ENCODE measurements at regions not wholly inside any gene's neighbourhood (a gene's known extent, or its start where the extent isn't known, plus 50 kb on each side); places are given as distances from the start of the nearest gene placed in this dataset.
"Not testable (repeated sequence)": the region's sequence is repeated elsewhere in the genome, so short reads cannot be mapped to it uniquely, and the experiment has no call there.

DNA sequence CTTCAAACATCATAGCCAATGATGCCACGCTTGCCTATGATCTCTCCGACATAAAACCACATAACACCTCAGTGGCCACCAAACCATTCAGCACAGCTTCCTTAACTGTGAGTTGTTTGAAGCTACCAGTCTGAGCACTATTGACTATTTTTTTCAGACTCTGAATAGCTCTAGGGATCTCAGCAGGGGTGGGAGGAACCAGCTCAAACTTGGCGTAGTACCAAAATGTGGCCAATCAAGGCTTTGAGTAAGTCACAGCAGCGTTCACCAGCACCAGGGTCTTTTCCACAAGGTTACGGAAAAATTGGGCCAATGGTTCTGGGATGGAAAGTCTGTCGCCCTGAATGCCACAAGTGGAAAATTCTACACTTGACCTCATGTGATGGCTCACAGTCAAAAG is 70.6 kb downstream of the SMPDL3A start:
- Mint-ChIP-seq H3K4me1 (ENCODE audit: low read depth) (no peaks in the 10 kb centered on the region), H3K27ac (no peak overlapping the region), H3K4me3 (no peak overlapping the region), H3K36me3 (ENCODE audit: low read depth) (no peaks in the 10 kb centered on the region), H3K27me3 (peaks cover 8% of the 10 kb centered on the region), H3K9me3 (no peaks in the 10 kb centered on the region)
- intact Hi-C loops (cut with micrococcal nuclease): no loop called here

- Mint-ChIP-seq H3K27ac (no peak overlapping the region), H3K4me3 (no peak overlapping the region), H3K27me3 (peaks cover 2% of the 10 kb centered on the region), H3K4me1 (ENCODE audit: low read depth) (no peaks in the 10 kb centered on the region), H3K36me3 (ENCODE audit: low read depth) (no peaks in the 10 kb centered on the region), H3K9me3 (no peaks in the 10 kb centered on the region)
- intact Hi-C loops (cut with micrococcal nuclease): no loop called here
Observed at GRCh38 chr6:122861594-122861993, 72.5 kb downstream of the SMPDL3A start.

- no peaks in the 10 kb centered on the region for H3K36me3 Mint-ChIP-seq (ENCODE audit: low read depth)
- no peaks in the 10 kb centered on the region for H3K4me1 Mint-ChIP-seq (ENCODE audit: low read depth)
- H3K27ac Mint-ChIP-seq: no peak overlapping the region
- intact Hi-C loops (cut with micrococcal nuclease): loop anchor here (5.0 kb wide), 1 partner anchor 449 kb away; no protein-coding TSS in a partner anchor
- H3K27me3 Mint-ChIP-seq: no peaks in the 10 kb centered on the region
- no peak overlapping the region for H3K4me3 Mint-ChIP-seq
- H3K9me3 Mint-ChIP-seq: no peaks in the 10 kb centered on the region
Observed at GRCh38 chr6:122868137-122868536, 79.1 kb downstream of the SMPDL3A start.

DNA sequence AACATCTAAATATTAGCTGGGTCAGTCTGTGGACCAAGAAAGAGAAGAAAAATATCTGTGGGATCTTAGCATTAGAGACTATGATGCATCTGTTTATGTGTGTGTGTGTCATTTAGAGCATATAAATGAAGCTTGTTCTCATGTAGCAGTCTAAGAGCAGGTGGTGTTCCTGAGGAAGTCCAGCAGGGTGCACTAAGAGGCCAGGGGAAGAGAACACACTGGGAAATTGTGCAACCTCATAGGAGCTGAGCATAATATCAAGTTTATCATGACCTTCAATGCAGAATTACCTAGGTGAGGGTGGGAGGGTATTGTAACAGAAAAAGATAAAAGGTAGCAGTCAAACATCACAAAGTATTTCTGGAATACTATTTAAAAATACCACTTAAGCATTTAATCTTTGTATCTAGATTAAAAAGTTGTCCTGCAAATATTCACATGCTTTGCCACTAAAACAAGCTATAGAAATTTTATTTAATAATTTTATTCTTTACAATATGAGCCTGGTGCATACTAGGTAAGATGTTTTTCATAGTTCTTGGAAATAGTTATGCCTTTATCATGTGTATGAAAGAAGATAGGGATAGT is 80.5 kb downstream of the SMPDL3A start:
- no peaks in the 10 kb centered on the region for H3K4me1 Mint-ChIP-seq (ENCODE audit: low read depth)
- H3K27ac Mint-ChIP-seq: no peak overlapping the region
- H3K36me3 Mint-ChIP-seq (ENCODE audit: low read depth): no peaks in the 10 kb centered on the region
- intact Hi-C loops (cut with micrococcal nuclease): loop anchor here (5.0 kb wide), 1 partner anchor 448 kb away; no protein-coding TSS in a partner anchor
- H3K9me3 Mint-ChIP-seq: no peaks in the 10 kb centered on the region
- no peaks in the 10 kb centered on the region for H3K27me3 Mint-ChIP-seq
- no peak overlapping the region for H3K4me3 Mint-ChIP-seq

DNA sequence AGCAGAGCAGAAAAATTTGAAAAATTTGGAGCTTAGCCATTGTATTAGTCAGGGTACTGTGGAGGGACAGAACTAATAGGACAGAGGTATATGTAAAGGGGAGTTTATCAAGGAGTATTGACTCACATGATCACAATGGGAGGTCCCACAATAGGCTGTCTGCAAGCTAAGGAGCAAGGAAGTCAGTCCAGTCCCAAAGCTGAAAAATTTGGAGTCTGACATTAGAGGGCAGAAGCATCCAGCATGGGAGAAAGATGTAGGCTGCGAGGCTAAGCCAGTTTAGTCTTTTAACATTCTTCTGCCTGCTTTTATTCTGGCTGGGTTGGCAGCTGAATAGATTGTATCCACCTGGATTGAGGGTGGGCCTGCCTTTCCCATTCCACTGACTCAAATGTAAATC is 82.0 kb downstream of the SMPDL3A start:
- Mint-ChIP-seq H3K4me1 (ENCODE audit: low read depth) (no peaks in the 10 kb centered on the region), H3K4me3 (no peak overlapping the region), H3K36me3 (ENCODE audit: low read depth) (no peaks in the 10 kb centered on the region), H3K27ac (no peak overlapping the region), H3K27me3 (no peaks in the 10 kb centered on the region), H3K9me3 (no peaks in the 10 kb centered on the region)
- intact Hi-C loops (cut with micrococcal nuclease): no loop called here

- Mint-ChIP-seq H3K4me1 (ENCODE audit: low read depth) (no peaks in the 10 kb centered on the region), H3K27me3 (no peaks in the 10 kb centered on the region), H3K9me3 (no peaks in the 10 kb centered on the region), H3K27ac (no peak overlapping the region), H3K4me3 (no peak overlapping the region), H3K36me3 (ENCODE audit: low read depth) (no peaks in the 10 kb centered on the region)
- intact Hi-C loops (cut with micrococcal nuclease): no loop called here
Observed at GRCh38 chr6:122872311-122872710, 83.3 kb downstream of the SMPDL3A start.

DNA sequence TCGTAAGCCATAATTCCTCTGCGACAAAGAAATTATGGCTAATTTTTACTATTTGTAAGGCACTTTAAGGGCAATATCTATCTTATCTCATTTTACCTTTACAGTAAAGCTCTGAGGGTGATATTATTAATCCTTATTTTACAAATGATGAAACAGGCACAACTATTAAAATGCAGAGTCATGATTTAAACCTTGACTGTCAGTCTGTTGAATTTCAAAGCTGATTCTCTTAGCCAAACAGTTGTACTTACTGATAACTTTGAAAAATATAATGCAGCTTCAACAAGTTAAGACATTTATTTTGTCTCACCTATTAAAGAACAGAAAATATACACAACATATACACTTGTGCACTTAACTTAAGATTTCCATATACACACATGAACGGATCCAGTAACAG is 88.2 kb downstream of the SMPDL3A start:
- Mint-ChIP-seq H3K27ac (no peak overlapping the region), H3K4me3 (no peak overlapping the region), H3K9me3 (peaks cover 5% of the 10 kb centered on the region), H3K4me1 (ENCODE audit: low read depth) (no peaks in the 10 kb centered on the region), H3K36me3 (ENCODE audit: low read depth) (no peaks in the 10 kb centered on the region), H3K27me3 (no peaks in the 10 kb centered on the region)
- intact Hi-C loops (cut with micrococcal nuclease): no loop called here

- H3K27ac Mint-ChIP-seq: no peak overlapping the region
- H3K27me3 Mint-ChIP-seq: no peaks in the 10 kb centered on the region
- intact Hi-C loops (cut with micrococcal nuclease): no loop called here
- H3K36me3 Mint-ChIP-seq (ENCODE audit: low read depth): no peaks in the 10 kb centered on the region
- no peaks in the 10 kb centered on the region for H3K4me1 Mint-ChIP-seq (ENCODE audit: low read depth)
- no peak overlapping the region for H3K4me3 Mint-ChIP-seq
- H3K9me3 Mint-ChIP-seq: peaks cover 10% of the 10 kb centered on the region
Observed at GRCh38 chr6:122878796-122879195, 89.7 kb downstream of the SMPDL3A start.

DNA sequence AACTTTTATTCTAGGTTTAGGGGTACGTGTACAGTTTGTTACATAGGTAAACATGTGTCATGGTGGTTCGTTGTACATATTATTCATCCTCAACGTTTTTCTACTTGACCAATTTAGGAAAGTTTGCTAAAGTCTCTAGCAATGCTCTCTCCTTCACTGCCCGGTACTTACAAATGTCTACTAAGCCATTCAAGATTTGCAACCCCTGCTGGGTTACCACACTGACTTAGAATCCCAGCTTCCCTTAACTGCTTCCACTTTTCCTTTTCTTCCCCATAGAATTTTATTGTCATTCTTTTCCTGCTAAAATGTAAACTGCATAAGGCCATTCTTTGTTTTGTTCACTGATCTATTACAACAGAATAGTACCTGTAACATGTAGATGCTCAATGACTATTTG is 97.4 kb downstream of the SMPDL3A start:
- Mint-ChIP-seq H3K9me3 (peaks cover 18% of the 10 kb centered on the region), H3K27me3 (no peaks in the 10 kb centered on the region), H3K4me3 (no peak overlapping the region), H3K36me3 (ENCODE audit: low read depth) (no peaks in the 10 kb centered on the region), H3K4me1 (ENCODE audit: low read depth) (no peaks in the 10 kb centered on the region), H3K27ac (no peak overlapping the region)
- intact Hi-C loops (cut with micrococcal nuclease): no loop called here

DNA sequence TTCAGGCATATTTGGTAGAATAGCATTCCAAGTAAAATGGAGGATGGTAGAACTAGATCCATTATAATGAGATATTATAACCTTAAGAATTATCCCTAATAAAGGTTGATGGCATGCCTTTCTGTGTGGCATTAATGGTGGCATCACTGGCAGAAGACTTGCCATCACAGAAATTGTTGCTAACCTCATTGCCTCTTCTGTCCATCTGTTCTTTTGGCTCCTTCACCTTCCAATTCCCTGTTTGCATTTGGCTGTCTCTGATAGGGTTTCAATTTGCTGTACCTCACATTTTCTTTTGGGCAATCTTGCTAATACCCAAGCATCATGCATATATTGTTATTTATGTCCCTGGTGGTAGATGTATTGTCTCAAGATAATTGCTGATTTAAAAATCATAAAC is 98.9 kb downstream of the SMPDL3A start:
- H3K27me3 Mint-ChIP-seq: no peaks in the 10 kb centered on the region
- H3K27ac Mint-ChIP-seq: no peak overlapping the region
- H3K36me3 Mint-ChIP-seq (ENCODE audit: low read depth): no peaks in the 10 kb centered on the region
- intact Hi-C loops (cut with micrococcal nuclease): no loop called here
- no peak overlapping the region for H3K4me3 Mint-ChIP-seq
- no peaks in the 10 kb centered on the region for H3K4me1 Mint-ChIP-seq (ENCODE audit: low read depth)
- H3K9me3 Mint-ChIP-seq: peaks cover 7% of the 10 kb centered on the region

- H3K27me3 Mint-ChIP-seq, H3K4me3 Mint-ChIP-seq, H3K27ac Mint-ChIP-seq: not testable (repeated sequence)
Observed at GRCh38 chr6:122888680-122889079, 99.6 kb downstream of the SMPDL3A start.

GRCh38 chr6:122890250-122890649 is 101.2 kb downstream of the SMPDL3A start:
- Mint-ChIP-seq H3K36me3 (ENCODE audit: low read depth) (no peaks in the 10 kb centered on the region), H3K27me3 (no peaks in the 10 kb centered on the region), H3K9me3 (peaks cover 7% of the 10 kb centered on the region), H3K4me3 (no peak overlapping the region), H3K4me1 (ENCODE audit: low read depth) (no peaks in the 10 kb centered on the region), H3K27ac (no peak overlapping the region)
- intact Hi-C loops (cut with micrococcal nuclease): no loop called here

More at GRCh38 chr6:122888680-122889079, 99.6 kb downstream of the SMPDL3A start:
- intact Hi-C loops (cut with micrococcal nuclease); H3K9me3 Mint-ChIP-seq; H3K36me3 Mint-ChIP-seq (ENCODE audit: low read depth); H3K4me1 Mint-ChIP-seq (ENCODE audit: low read depth): not testable (repeated sequence)

DNA sequence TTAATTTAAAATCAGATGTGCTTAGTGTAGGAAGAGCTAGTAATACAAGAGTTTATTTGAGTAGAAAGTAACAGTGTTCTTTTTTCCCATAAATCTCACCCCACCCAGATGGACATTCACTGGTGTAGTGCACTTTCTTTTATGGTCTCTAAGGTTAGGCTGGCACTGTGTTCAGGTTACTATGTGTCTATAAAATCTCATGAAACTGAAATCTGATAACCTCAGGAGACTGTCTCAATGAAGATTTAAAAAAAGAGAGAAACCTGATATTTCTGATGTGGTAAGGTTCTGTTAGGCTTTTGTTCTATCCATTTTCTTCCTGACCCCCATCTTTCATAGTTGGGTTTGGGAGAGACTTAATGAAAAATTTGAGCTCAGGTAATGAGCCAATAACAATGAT is 101.2 kb upstream of the CLVS2 start:
- Mint-ChIP-seq H3K4me1 (ENCODE audit: low read depth) (no peaks in the 10 kb centered on the region), H3K4me3 (no peak overlapping the region), H3K27ac (no peak overlapping the region), H3K27me3 (no peaks in the 10 kb centered on the region), H3K9me3 (peaks cover 5% of the 10 kb centered on the region), H3K36me3 (ENCODE audit: low read depth) (no peaks in the 10 kb centered on the region)
- intact Hi-C loops (cut with micrococcal nuclease): no loop called here

- Mint-ChIP-seq H3K27ac (no peak overlapping the region), H3K4me3 (no peak overlapping the region), H3K4me1 (ENCODE audit: low read depth) (no peaks in the 10 kb centered on the region), H3K27me3 (no peaks in the 10 kb centered on the region), H3K9me3 (peaks cover 9% of the 10 kb centered on the region), H3K36me3 (ENCODE audit: low read depth) (no peaks in the 10 kb centered on the region)
- intact Hi-C loops (cut with micrococcal nuclease): no loop called here
Observed at GRCh38 chr6:122902326-122902725, 93.7 kb upstream of the CLVS2 start.

DNA sequence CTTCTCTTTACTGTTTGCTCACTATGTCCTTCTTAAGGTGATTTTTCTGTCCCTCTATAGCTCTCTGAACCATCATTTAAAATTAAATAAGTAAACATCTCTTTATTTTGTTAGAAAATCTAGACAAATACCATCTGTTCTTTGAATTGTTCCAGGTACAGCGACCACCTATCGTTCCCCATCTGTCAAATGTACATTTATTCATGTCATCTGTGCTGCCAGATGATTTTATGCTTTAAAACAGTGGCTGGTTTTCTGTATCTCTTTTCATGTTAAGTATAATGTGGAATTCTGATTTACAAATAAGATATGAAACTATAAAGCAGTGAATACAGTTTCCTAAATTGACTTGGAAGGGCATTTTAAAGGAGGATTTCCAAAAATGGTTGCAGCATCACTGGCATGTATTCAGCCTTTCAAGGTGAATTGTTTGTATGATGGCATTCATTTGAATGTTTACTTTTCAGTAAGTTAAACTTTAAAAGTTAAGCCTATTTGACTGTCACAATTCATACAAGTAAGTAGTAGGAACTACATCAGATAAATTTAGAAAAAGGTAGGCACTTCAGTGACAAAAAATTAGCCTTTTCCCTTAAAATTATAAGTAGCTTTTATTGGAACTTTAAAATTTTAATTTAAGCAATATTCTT is 92.6 kb upstream of the CLVS2 start:
- Mint-ChIP-seq H3K27ac (no peak overlapping the region), H3K4me1 (ENCODE audit: low read depth) (no peaks in the 10 kb centered on the region), H3K27me3 (no peaks in the 10 kb centered on the region), H3K9me3 (peaks cover 9% of the 10 kb centered on the region), H3K36me3 (ENCODE audit: low read depth) (no peaks in the 10 kb centered on the region), H3K4me3 (no peak overlapping the region)
- intact Hi-C loops (cut with micrococcal nuclease): no loop called here

Data from dendritic cell treated with granulocyte-macrophage colony-stimulating factor and Interleukin-4, amounts not matched to agents 40 ng/mL and 50 ng/mL, for 4 days (primary cell).